LNCaP clone FGC (cell line): ENCODE measurements at regions not wholly inside any gene's neighbourhood (a gene's known extent, or its start where the extent isn't known, plus 50 kb on each side); places are given as distances from the start of the nearest gene placed in this dataset.

Experiments
- DNase-seq: peaks from one replicate; pipeline ENCODE4 v3.0.0-alpha.2; 2011; ENCODE audit warnings: low read depth
- H3K4me3 ChIP-seq: 2 replicates; pipeline ENCODE4 v1.5.1; 2011; ENCODE audit warnings: mild to moderate bottlenecking, low read depth, low read length, control low read depth
- TF ChIP-seq, protein P1 (sequence below): IDR thresholded peaks from 2 replicates; pipeline ENCODE4 v1.5.1; 2012; ENCODE audit warnings: mild to moderate bottlenecking; ENCODE audit not compliant: control insufficient read depth, insufficient read depth; ENCODE audit errors: extremely low read depth

DNA sequence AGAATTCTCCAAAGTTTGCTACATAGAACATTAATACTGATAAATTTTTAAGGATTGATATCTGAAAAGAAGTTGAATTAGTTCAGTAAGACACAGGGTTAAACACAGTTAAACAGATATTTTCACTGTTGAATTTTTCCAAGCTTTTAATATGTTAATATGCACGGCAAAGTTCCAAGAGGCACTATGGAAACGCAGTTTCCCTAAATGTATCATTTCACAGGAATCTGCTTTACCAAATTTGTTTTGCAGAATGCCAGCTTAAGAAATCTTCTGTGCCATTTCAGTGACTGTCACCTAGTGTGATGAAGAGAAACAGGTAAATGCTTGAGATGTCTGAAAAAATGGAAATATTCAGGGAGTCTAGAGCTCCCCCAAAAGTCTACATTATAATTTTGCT, 395.9 kb upstream of the GRIA3 start:
- DNase-seq: no peak

DNA sequence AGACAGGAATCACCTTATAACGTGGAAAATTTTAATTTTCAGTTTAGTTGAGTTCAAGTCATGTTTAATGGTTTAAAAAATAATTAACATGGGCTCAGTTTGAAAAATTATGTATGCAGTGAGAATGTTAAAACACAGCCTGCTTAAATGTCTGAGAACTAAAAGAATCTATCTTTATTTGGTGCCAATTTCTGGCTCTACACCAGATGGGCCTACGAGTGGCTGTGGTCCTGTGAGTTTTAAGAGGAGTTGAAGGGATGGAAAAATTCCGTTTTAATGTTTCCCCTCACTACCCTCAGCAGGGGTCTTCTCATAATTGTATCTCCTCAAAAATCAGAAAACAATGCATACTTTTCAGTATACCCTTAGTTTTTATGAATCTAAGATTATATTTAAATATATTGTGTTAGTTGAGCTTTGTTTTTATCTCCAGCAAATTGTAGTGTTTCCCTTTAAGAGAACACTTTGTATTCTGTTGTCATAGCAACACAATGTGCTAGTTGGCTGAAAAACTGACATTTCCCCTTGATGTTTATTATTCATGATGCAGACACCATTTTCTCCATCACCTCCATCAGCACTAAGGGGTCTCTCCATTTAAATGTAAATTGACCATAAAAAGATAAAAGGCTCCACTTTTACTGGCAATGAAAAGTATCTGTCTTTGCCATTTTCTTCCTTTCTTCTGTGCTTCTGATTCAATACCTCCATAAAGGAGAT, 393.5 kb upstream of the GRIA3 start:
- no peak overlapping the region for H3K4me3 ChIP-seq
- TF ChIP-seq, protein P1, sequence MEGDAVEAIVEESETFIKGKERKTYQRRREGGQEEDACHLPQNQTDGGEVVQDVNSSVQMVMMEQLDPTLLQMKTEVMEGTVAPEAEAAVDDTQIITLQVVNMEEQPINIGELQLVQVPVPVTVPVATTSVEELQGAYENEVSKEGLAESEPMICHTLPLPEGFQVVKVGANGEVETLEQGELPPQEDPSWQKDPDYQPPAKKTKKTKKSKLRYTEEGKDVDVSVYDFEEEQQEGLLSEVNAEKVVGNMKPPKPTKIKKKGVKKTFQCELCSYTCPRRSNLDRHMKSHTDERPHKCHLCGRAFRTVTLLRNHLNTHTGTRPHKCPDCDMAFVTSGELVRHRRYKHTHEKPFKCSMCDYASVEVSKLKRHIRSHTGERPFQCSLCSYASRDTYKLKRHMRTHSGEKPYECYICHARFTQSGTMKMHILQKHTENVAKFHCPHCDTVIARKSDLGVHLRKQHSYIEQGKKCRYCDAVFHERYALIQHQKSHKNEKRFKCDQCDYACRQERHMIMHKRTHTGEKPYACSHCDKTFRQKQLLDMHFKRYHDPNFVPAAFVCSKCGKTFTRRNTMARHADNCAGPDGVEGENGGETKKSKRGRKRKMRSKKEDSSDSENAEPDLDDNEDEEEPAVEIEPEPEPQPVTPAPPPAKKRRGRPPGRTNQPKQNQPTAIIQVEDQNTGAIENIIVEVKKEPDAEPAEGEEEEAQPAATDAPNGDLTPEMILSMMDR: no peak
- no peak for DNase-seq

More for the DNA sequence above, 395.9 kb upstream of the GRIA3 start:
- TF ChIP-seq, protein P1: no peak
- no peak overlapping the region for H3K4me3 ChIP-seq

DNA sequence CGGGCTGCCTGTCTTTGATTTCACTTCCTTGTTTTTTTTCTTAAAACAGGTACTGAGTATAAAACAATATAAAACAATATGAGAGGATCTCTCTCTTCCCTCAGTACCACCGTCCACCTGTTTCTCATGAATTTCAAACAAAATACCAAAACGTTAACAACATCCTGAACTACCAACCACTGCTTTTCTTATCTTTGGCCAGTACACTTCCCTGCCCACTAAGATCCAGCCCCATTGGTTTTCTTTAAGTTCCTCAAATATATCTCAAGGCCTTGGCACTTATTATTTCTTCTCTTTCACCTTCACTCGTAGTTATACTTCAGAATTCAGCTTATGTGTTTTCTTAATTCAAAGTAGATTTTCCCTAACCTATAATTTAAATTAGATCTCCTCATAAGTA, 370.2 kb upstream of the GRIA3 start:
- no peak for DNase-seq
- TF ChIP-seq, protein P1: no peak

DNA sequence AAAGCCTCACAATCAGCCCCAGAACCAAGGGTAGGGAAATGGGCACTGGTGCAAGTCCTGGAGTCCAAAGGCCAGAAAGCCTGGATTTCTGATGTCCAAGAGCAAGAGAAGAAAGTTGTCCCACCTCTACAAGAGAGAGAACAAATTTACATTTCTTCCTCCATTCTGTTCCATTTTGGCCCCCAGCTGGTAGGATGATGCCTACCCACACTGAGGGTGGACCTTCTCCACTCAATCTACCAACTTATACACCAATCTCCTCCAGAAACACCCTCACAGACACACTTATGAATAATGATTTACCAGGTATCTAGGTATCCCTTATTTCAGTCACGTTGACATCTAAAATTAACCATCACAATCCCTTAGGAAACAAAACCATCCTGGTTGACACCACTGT, 367.8 kb upstream of the GRIA3 start:
- TF ChIP-seq, protein P1: no peak
- H3K4me3 ChIP-seq: no peak overlapping the region
- DNase-seq: no peak

More for the DNA sequence above, 370.2 kb upstream of the GRIA3 start:
- no peak overlapping the region for H3K4me3 ChIP-seq

DNA sequence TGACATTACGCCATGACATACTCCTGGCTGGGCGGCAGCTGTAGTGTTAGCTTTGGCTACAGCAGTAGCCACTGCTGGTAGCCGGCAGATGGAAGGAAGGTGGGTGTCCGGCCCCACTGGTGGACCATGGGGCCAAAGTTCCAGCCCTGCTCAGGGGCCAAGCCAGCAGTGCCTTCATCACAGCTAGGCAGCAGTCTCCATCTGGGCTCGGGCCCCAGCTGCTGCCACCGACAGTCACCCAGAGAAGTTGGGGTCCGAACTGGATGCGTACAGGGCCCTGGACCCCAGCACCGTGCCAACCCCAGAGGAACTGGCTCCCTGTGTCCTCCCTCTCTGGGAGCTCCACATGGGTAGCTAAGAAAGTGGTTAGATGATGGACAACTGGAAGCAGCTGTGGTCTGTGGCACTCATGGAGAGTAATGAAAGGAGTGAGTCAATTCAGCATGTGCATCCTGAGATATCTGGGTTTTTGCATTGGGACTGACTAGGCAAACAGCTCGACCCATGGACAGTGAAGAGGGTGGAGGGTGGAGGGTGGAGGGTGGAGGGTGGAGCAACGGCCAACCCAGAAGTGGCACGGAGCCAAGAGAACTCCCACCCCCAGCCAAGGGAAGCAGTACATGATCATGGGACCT, 366.6 kb upstream of the GRIA3 start:
- no peak for DNase-seq
- no peak overlapping the region for H3K4me3 ChIP-seq
- TF ChIP-seq, protein P1: no peak

DNA sequence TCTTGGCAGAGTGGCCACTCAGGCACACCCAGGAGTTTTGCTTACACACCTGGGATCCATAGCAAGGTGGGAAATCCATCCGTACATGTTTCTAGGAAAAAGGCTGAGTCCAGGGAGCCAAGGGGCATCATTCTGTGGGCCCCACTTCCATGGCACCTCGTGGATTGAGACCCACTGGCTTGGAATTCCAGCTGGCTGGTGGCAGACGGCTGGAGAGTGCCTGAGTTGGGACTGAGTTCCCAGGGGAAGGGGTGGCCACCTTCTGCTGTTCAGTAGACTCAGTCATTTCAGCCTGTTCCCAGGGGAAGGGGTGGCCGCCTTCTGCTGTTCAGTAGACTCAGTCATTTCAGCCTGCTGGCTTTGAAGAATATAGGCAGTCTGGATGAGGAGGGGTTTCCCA, 366.0 kb upstream of the GRIA3 start:
- no peak for DNase-seq
- TF ChIP-seq, protein P1: no peak
- no peak overlapping the region for H3K4me3 ChIP-seq
